ENCODE measurements at regions not wholly inside any gene's neighbourhood (a gene's known extent, or its start where the extent isn't known, plus 50 kb on each side); places are given as distances from the start of the nearest gene placed in this dataset.
"Not testable (repeated sequence)": the region's sequence is repeated elsewhere in the genome, so short reads cannot be mapped to it uniquely, and the experiment has no call there.

DNA sequence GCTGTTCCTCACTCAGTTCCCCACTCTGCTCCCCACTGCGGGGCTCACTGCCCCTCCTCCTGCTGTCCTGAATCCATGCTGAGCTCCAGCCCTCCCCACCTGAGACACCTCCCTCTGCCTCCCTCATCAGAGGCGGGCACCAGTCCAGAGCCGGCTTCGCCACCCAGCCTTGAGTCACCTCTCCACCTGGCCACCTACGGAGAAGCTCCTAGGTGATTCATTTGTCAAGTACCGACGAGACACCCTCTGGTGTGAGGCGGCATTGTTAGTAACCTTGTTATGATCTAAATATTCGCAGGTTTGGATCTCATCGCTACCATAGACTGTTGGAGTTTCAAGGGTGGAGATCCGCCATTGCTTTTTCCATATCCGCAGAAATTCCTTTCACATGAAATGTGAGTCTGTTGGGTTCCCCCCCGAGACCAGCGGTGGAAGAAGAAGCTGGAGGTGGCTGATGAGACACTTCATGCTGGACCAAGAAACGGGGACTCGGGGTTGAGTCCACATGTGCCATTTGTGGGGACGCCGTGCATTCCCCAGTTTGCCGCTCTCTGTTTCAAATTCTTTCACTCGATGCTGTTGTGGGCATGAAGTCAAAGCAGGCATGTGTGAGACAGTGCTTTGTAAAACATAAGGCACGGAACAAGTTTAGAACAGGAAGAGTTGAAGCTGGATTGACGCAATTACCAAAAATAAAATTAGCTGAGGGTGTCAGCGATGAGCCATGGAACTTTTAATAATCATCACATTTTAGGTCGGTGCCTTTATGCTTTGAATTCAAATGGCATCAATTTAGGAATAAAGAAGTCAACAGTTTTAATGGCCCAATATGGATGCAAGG lies 259.8 kb upstream of the HDAC4 start:
- DNase-seq (ENCODE audit: low read depth, low spot score): no peak

DNA sequence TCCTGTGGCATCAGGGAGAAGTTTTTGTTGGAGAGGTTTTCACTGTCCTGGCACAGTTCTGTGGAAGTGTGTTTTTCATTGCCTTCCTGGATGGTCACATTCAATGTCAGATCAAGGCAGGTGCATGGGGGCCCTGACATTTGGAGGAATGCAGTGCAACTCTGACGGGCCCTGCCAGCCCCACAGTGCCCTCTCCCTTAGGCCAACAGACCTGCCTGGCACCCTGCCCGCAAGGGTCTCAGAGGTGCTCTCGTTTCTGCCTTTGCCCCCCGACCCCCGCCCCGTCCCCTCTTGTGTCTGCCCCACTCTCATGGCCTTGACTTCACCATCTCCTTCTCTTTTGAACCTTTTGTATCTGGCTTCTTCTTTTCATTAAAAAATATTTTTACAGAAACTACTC lies 257.2 kb upstream of the HDAC4 start:
- no peak for DNase-seq (ENCODE audit: low read depth, low spot score)

DNA sequence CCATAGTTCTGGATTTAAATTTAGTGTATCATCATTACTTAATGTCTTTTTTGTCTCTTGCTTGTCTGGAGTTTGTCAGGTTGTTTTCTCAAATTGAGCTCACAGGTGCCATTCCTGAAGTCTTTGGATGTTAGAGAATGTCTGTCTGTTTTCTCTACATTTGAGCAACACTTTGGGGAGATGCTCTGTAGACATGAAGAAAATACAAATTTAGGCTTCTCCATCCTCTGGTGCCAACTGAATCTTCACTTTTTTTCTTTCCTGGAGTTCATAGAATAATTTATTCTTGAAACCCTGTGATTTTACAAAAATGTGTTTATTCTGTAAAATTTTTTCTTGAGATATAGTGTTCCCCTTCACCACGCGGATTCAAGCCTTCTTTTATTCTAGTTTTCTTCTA lies 256.4 kb upstream of the HDAC4 start:
- no peak for DNase-seq (ENCODE audit: low read depth, low spot score)

DNA sequence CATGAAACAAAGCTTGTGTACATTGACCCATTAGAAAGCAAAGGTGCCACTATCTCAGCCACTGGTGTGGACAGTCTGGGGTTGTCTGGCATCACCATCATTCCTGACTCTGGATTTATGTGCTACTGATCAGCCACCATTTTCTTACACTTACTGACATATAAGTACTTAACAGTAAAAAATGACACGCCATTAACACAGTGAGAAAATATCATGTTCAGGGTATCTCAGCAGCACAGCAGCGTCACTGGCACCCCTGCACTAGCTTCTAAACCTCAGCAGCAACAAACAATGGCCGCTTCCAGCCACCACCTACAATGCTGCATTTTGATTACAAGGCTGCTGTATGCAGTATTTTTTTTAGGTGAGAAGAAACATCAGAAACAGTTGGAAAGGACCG lies 253.4 kb upstream of the HDAC4 start:
- DNase-seq (ENCODE audit: low read depth, low spot score): no peak

DNA sequence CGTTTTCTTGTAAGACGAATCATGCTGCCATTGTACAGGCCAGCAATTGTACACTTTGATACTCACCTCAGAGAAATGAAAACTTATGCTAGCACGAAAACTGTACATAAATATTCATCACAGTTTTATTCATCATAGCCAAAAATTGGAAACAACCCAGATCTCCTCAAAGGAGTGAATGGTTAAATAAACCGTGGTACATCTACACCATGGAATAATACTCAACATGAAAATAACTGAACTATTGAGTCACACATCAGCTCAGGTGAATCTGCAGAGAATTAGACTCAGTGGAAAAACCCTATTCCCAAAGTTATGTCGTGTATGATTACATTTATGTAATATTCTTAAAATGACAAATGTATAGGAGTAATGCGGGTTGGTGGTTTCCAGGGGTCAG lies 251.0 kb upstream of the HDAC4 start:
- DNase-seq (ENCODE audit: low read depth, low spot score): no peak

DNA sequence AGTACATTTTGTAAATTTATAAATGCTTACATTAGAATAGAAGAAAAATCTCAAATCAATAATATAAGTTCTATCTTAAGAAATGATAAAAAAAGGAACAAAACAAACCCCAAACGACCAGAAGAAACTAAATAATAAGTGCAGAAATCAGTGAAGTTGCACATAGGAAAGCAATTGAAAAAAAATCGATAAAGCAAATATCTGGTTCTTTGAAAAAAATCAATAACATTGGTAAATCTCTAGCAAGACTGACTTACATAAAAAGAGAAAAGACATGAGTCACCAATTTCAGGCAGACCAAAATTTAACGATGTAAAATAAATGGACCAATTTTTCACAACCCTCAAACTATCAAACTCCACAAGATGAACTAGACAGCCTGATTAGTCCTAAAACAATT lies 249.9 kb upstream of the HDAC4 start:
- DNase-seq (ENCODE audit: low read depth, low spot score): no peak

DNA sequence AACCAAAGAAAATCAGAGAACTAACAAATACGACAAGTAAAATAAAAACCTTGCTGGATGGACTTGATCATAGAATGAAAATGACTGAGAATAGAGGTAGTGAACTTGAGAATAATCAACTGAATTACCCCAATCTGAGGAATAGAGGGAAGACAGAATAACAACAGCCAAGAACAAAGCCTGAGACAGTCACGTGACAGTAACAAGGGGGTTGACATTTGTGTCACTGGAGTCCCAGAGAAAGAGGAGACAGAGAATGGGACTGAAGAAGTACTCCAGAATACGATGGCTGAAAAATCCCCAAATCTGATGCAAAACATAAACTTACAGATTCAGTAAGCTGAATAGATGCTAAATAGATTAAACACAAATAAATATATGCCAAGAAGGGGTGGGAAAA lies 248.5 kb upstream of the HDAC4 start:
- DNase-seq (ENCODE audit: low read depth, low spot score): no peak

DNA sequence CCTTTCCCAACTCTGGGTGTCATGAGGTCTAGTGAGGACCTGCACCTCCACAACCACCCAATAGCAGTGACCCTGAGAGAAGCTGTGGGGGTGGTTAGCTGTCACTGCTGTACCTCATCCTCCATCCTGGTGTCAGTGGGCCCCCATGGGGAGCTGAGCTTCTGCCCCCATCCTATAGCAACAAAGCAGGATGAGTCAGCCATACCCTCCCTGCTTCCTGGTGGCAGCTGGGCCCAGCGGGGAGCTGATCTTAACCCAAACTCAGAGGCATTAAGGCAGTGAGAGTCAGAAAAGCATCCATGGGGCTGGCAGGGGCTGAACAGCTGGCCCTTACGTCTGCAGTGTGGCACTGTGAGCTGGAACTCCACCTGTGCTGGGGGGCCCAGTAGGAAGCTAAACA lies 247.8 kb upstream of the HDAC4 start:
- DNase-seq (ENCODE audit: low read depth, low spot score): no peak

DNA sequence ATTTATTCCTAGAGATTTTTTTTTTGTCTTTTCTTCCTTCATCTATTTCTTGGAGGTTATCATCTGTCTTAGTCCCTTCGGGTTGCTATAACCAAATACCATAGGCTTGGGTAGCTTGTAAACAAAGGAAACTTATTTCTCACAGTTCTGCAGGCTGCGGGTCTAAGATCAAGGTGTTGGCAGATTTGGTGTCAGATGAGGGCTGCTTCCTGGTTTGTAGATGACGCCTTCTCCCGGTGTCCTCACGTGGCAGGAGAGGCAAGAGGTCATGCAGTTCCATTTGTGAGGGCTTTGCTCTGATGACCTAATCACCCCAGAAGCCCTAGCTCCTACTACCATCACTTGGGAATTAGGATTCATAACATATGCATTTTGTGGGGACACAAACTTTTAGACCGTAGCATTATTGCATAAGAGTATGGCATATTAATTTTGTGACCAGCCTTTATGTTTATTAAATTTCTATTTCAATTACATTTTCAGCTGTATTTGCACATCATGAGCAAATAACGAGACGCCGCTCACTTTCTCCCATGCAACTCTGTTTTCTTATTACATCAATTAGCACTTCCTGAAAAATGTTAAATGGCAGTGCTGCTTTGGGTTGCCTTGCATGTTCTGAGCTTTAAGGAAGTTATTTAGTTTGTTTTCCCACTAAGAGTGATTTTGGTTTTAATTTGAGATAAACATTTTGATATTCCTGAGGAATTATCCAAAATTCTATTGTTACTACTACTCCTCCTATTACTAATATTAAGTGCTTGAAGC lies 246.4 kb upstream of the HDAC4 start:
- no peak for DNase-seq (ENCODE audit: low read depth, low spot score)

DNA sequence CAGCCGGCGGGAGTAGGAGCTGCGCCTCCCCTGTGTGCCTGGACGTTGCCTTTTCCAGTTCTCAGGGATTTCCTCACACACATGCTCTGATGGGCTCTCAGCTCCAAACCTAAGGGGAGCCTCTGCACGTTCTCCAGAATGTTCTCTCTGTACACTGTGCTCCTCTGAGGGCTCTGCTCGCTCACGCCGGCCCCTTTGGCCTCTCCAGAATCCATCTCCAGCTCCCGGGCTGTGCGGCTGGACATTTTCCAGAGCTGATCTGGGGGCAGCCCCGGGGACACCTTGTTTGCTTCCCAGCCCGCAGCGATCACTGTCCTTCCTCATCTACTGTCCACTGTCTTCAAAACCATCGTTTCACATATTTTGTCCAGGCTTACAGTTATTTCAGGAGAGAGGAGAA lies 245.4 kb upstream of the HDAC4 start:
- no peak for DNase-seq (ENCODE audit: low read depth, low spot score)

DNA sequence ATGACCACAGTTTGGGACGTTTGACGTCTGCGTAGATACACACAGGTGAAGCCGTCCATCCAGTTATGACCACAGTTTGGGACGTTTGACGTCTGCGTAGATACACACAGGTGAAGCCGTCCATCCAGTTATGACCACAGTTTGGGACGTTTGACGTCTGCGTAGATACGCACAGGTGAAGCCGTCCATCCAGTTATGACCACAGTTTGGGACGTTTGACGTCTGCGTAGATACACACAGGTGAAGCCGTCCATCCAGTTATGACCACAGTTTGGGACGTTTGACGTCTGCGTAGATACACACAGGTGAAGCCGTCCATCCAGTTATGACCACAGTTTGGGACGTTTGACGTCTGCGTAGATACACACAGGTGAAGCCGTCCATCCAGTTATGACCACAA lies 243.8 kb upstream of the HDAC4 start:
- DNase-seq (ENCODE audit: low read depth, low spot score): not testable (repeated sequence)

DNA sequence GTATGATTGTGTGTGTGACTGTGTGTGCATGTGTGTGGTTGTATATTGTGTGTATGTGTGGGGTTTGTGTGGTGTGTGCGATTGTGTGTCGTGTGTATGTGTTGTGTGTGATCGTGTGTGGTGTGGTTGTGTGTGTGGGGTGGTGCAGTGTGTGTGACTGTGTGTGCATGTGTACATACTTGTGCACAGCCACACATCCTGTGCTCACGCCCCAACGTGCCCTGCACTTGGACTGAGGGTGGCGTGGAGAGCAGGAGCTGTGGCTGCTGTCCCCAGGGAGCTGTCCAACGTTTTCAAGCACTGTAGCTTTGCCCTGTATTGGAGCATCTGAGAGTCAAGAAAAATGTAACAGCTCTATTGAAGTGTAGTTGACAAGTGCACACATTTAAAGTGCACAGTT lies 243.2 kb upstream of the HDAC4 start:
- no peak for DNase-seq (ENCODE audit: low read depth, low spot score)

DNA sequence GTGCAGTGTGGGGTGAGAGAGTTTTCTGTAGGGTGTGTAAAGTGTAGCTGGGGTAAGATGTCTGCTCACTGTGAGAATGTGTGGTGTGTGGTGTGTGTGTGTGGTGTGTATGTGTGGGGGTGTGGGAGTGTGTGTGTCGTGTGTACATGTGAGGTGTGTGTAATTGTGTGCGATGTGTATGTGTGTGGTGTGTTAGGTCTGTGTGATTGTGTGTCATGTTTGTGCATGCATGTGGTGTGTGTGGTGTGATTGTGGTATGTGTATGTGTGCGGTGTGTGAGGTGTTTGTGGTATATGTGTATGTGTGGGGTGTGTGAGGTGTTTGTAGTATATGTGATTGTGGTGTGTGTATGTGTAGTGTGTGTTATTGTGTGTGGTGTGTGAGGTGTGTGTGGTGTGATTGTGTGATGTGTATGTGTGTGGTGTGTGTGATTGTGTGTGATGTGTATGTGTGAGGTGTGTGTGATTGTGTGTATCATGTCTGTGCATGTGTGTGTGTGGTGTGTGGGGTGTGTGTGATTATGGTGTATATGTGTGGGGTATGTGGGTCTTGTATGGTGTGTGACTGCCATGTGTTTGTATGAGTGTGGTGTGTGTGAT lies 241.7 kb upstream of the HDAC4 start:
- no peak for DNase-seq (ENCODE audit: low read depth, low spot score)

DNA sequence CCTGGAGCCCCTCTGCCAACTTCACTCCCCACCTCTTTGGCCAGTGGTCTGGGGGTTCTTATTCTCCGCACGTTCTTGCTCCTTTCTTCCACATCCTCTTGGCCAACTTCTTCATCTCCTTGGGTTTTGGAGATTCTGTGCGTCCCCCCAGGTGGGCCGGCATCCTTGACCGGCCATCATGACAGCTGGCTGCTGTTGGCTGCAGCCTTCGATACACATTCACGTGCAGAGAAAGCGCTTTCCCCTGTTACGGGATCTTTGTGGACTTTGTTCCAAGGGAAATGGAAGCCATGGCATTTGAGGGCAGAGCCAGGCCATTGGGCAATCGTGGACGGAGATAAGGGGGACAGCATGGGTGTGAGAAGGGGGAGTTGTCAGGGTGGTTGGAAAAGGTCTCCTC lies 241.1 kb upstream of the HDAC4 start:
- not testable (repeated sequence) for DNase-seq (ENCODE audit: low read depth, low spot score)

DNA sequence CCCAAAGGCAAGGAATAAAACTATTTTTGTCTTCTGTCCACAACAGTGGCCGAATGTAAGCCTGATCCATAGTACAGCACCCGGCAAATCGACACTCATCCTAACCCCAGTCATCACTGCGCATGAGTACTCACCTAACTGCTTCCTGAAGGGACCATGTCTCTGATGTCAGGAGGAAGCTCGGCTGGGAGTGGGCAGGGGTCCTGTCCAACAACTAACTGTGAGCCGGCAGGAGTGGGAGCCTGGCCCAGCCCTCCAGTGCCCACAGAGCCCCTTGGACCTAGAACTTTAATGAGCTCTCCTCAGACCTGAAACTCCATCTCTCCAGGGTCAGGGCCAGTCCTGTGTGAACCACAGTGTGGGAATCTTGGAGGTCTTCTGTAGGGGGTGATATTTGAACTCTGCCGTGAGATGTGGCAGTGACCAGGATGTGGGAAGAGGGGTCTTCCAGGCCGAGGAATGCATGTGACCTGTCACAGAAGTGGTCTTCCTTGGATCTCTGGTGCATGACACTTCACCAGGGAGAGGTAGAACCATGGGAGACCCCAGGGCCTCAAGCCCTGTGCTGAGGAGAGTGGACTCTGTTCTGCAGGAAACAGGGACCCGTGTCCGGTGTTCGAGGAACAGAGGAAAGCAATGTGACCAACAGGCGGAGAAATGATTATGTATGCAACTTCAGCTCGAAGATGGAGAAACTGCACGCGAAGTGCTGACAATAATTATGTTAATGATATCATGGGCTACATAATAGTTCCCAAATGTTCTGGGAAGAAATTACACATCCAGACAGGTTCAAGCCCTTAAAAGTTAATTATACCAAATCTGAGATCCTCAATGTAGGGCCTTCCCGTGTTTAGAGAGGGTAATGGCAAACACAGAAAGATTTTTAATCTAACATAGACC lies 240.1 kb upstream of the HDAC4 start:
- DNase-seq (ENCODE audit: low read depth, low spot score): no peak

DNA sequence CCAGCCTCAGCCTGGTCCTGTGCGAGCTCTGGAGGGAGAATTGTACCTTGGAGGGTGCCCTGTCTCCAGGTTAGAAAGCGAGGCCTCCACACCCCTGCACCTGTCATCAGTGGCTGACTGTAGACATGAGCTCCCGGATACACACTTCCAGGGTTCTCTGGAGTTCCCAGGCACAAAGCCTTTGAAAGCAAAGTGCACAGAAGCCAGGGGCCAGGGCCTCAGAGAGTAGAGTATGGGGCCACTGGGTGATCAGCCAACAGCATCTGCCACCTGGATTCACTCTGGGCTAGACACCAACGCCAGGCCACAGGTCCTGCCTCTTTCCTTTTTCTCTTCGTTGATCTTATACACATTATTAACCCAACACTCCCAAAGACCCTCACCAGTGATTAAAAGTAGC lies 239.4 kb upstream of the HDAC4 start:
- DNase-seq (ENCODE audit: low read depth, low spot score): no peak

DNA sequence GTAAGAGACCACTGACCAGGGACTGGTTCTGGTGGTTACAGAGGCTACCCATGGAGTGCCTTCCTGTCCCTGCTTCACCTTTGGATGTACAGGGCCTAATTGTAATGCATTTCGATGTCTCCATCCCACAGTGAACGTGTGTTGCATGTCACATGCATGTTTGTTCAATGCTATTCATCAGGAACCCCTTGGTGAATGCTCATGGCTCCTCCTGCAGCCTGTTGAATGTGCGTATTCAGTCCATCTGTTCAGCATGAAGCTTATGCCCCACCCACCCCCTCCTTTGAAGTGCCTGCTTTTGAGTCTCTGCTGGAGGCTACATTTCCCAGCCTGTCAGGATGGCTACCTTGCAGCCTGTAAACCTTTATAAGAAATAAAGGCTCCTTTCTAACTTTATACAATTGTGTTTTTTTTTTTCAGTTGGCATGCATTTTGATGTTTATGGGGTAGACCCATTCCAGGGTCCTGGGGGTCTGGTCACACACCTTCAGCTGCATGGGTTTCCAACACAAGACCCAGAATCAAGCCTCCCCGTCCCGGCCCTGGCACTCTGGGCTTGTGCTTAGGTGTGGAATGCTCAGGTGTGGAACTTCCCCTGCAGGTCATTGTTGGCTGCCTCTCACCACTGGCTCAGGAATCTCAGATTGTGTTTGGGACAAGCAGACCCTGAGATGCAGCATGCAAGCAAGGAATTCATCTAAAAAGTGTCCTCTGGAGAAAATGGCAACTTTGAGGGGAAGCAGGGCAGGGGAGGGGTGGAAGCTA lies 238.8 kb upstream of the HDAC4 start:
- DNase-seq (ENCODE audit: low read depth, low spot score): no peak

DNA sequence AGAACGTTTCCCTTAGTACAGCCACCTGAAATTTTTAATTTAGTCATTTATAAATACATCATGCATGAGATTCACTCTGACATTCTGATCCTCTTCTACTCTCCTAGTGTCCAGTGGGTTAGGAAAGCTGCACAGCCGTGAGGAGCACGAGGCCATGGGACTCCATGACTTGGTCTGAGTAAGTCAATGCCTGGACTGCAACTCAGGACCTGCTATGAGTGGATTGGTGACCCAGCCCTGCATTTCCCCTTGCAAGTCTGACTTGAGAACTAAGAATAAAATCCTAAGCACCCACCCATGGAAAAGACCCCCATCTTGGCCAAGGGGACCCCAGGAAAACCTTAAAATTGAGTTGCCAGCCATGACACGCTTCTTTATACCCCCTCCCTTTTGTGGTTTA lies 237.6 kb upstream of the HDAC4 start:
- no peak for DNase-seq (ENCODE audit: low read depth, low spot score)

DNA sequence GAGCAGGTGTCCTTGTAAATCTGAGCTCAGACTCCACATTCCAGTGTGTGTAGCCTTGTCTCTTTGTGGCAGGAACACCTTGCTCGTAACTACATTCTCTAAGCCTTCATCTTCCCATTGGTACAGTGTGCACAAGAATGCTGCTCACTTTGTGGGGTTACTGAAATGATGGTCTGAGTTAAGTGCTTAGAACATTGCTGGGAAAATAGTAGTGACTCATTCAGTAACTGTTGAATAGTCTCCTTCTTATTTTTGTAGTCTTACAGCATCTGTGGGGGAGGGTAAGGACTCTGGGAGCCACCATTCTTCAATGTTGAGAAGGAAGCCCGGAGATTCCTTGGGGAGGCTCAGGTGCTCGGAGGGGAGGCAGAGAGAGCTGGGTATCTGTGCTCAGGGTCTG lies 236.0 kb upstream of the HDAC4 start:
- DNase-seq (ENCODE audit: low read depth, low spot score): no peak

DNA sequence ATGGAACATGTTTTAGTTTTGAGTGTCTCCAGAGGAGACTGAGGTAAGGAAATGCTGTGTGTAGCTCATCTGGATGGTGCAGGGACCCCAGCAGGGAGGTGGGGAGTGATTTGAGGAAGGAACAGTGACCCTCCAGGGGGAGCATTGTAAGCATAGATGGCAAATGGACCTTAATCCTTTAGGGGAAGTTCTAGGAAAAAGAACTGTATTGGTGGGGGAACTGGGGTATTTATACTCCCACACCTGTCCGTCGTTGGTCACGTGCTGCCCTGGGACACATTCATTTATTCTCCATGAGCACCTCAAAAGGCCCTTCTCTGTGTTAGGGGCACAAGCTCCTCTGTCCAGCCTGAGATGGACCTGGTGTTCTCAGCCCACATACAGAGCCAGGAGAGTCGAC lies 233.9 kb upstream of the HDAC4 start:
- DNase-seq (ENCODE audit: low read depth, low spot score): no peak

Data from ELF-1 (cell line).